ENCODE measurements at regions not wholly inside any gene's neighbourhood (a gene's known extent, or its start where the extent isn't known, plus 50 kb on each side); places are given as distances from the start of the nearest gene placed in this dataset.

DNA sequence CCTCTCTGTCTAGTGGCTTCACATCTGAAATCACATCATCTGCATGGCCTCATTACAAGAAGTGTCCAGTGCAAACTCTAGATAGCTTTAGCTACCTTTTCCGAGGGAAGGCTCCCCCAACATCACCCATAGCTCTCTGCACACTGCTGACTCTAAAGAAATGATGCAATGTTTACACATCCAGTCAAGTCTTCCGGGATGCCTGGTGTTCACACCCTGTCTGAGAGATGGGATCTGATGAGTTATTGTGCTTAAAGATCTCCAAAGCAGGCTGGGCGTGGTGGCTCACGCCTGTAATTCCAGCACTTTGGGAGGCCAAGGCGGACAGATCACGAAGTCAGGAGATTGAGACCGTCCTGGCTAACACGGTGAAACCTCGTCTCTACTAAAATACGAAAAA lies 404.6 kb upstream of the IRAK1BP1 start:
- H4K20me1 ChIP-seq (ENCODE audit: insufficient read depth), result no peaks in the 10 kb centered on the region
- H3K27me3 ChIP-seq (ENCODE audit: insufficient read depth, low read depth), result no peaks in the 10 kb centered on the region
- no peaks in the 10 kb centered on the region for H3K9me3 ChIP-seq (ENCODE audit: insufficient read depth, low read depth)
- CTCF ChIA-PET, result no interaction called here
- no TSS peak for BruUV-seq (replicated peaks)
- H3K27ac ChIP-seq, result no peak overlapping the region
- no peaks in the 10 kb centered on the region for H3F3A ChIP-seq (ENCODE audit: insufficient read depth, low read depth)
- TF ChIP-seq, protein P1, sequence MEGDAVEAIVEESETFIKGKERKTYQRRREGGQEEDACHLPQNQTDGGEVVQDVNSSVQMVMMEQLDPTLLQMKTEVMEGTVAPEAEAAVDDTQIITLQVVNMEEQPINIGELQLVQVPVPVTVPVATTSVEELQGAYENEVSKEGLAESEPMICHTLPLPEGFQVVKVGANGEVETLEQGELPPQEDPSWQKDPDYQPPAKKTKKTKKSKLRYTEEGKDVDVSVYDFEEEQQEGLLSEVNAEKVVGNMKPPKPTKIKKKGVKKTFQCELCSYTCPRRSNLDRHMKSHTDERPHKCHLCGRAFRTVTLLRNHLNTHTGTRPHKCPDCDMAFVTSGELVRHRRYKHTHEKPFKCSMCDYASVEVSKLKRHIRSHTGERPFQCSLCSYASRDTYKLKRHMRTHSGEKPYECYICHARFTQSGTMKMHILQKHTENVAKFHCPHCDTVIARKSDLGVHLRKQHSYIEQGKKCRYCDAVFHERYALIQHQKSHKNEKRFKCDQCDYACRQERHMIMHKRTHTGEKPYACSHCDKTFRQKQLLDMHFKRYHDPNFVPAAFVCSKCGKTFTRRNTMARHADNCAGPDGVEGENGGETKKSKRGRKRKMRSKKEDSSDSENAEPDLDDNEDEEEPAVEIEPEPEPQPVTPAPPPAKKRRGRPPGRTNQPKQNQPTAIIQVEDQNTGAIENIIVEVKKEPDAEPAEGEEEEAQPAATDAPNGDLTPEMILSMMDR (conservative IDR thresholded peaks at IDR 0.05), result no peak
- no peak for TF ChIP-seq EZH2 (IDR thresholded peaks at IDR 0.05; ENCODE audit: low read depth)
- no peak for DNase-seq
- no peaks in the 10 kb centered on the region for H3K4me1 ChIP-seq (replicated peaks; ENCODE audit: insufficient read depth)
- intact Hi-C loops (cut with micrococcal nuclease; ENCODE audit: unreplicated experiment), result no loop called here
- H2AFZ ChIP-seq, result 0 out of 2 replicates have a peak overlapping the region, but pooled peaks have one; percentile 58
- H3K36me3 ChIP-seq (ENCODE audit: low read depth), result no peaks in the 10 kb centered on the region
- no peaks in the 10 kb centered on the region for H3K79me2 ChIP-seq (ENCODE audit: low read depth)
- POLR2A ChIA-PET (ENCODE audit: unreplicated experiment), result no interaction called here
- no peak overlapping the region for H3K4me3 ChIP-seq
- H3K4me2 ChIP-seq, result no peak overlapping the region
- no peaks in the 10 kb centered on the region for H3K9me2 ChIP-seq (ENCODE audit: insufficient read depth)

DNA sequence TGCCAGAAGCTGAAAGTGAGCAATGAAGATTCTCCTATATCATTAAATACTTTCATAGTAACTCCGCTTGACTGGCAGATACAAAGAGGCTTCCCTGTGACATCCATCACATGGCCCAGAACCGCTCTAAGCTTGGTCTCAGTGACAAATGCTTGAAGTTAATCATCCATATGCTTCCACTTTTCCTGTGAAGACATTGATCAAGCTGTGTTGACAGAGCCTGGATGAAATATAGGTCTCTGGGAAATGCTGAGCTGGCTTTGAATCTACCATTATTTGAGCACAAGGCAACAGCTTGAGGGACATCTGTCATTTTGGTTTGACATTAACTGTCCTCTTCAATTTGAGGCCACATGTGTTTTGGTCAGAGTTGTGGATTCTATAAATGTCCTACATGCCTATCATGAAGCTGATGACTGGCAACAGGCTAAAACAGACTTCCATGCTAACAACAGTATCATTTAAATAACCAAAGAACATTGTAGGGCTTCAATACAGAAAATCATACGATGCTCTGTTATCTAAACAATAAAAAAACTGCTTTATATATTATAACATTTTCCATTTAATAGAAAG lies 402.2 kb upstream of the IRAK1BP1 start:
- H3K27ac ChIP-seq, result no peak overlapping the region
- H3K36me3 ChIP-seq (ENCODE audit: low read depth), result no peaks in the 10 kb centered on the region
- no peaks in the 10 kb centered on the region for H3K27me3 ChIP-seq (ENCODE audit: insufficient read depth, low read depth)
- BruUV-seq (replicated peaks), result no TSS peak
- no peaks in the 10 kb centered on the region for H3K4me1 ChIP-seq (replicated peaks; ENCODE audit: insufficient read depth)
- no peak overlapping the region for H2AFZ ChIP-seq
- POLR2A ChIA-PET (ENCODE audit: unreplicated experiment), result no interaction called here
- H3K79me2 ChIP-seq (ENCODE audit: low read depth), result no peaks in the 10 kb centered on the region
- no peak for DNase-seq
- CTCF ChIA-PET, result no interaction called here
- H3K4me2 ChIP-seq, result no peak overlapping the region
- H3F3A ChIP-seq (ENCODE audit: insufficient read depth, low read depth), result no peaks in the 10 kb centered on the region
- no peaks in the 10 kb centered on the region for H3K9me2 ChIP-seq (ENCODE audit: insufficient read depth)
- TF ChIP-seq, protein P1 (conservative IDR thresholded peaks at IDR 0.05), result no peak
- no peak for TF ChIP-seq EZH2 (IDR thresholded peaks at IDR 0.05; ENCODE audit: low read depth)
- no peaks in the 10 kb centered on the region for H4K20me1 ChIP-seq (ENCODE audit: insufficient read depth)
- H3K4me3 ChIP-seq, result no peak overlapping the region
- no peaks in the 10 kb centered on the region for H3K9me3 ChIP-seq (ENCODE audit: insufficient read depth, low read depth)
- intact Hi-C loops (cut with micrococcal nuclease; ENCODE audit: unreplicated experiment), result no loop called here

DNA sequence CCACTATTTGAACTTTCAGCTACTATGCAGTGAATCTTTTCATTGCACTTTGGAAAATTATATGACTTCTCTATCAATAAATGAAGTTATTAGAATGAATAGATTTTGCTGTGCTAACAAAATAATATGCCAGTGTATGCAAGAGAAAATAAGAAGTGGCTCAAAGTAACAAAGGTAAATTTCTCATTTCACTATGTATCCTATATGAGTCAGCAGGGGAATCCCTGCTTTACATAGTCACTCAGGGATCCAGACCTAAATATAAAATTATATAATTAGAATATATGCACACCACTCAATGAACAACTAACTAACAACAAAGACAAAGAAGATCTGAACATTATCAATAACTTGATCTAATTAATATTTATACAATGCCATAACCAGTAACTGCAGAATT lies 390.8 kb upstream of the IRAK1BP1 start:
- H3F3A ChIP-seq (ENCODE audit: insufficient read depth, low read depth), result no peaks in the 10 kb centered on the region
- no peak for DNase-seq
- H3K4me1 ChIP-seq (replicated peaks; ENCODE audit: insufficient read depth), result no peaks in the 10 kb centered on the region
- H3K4me3 ChIP-seq, result no peak overlapping the region
- H2AFZ ChIP-seq, result no peak overlapping the region
- no peaks in the 10 kb centered on the region for H4K20me1 ChIP-seq (ENCODE audit: insufficient read depth)
- H3K9me2 ChIP-seq (ENCODE audit: insufficient read depth), result no peaks in the 10 kb centered on the region
- no peak overlapping the region for H3K4me2 ChIP-seq
- TF ChIP-seq, protein P1 (conservative IDR thresholded peaks at IDR 0.05), result no peak
- TF ChIP-seq EZH2 (IDR thresholded peaks at IDR 0.05; ENCODE audit: low read depth), result no peak
- BruUV-seq (replicated peaks), result no TSS peak
- intact Hi-C loops (cut with micrococcal nuclease; ENCODE audit: unreplicated experiment), result no loop called here
- CTCF ChIA-PET, result no interaction called here
- no peaks in the 10 kb centered on the region for H3K36me3 ChIP-seq (ENCODE audit: low read depth)
- no peaks in the 10 kb centered on the region for H3K9me3 ChIP-seq (ENCODE audit: insufficient read depth, low read depth)
- H3K27me3 ChIP-seq (ENCODE audit: insufficient read depth, low read depth), result no peaks in the 10 kb centered on the region
- POLR2A ChIA-PET (ENCODE audit: unreplicated experiment), result no interaction called here
- H3K27ac ChIP-seq, result no peak overlapping the region
- H3K79me2 ChIP-seq (ENCODE audit: low read depth), result no peaks in the 10 kb centered on the region

All from PC-9 (cell line).